ENCODE measurements at regions not wholly inside any gene's neighbourhood (a gene's known extent, or its start where the extent isn't known, plus 50 kb on each side); places are given as distances from the start of the nearest gene placed in this dataset.

DNA sequence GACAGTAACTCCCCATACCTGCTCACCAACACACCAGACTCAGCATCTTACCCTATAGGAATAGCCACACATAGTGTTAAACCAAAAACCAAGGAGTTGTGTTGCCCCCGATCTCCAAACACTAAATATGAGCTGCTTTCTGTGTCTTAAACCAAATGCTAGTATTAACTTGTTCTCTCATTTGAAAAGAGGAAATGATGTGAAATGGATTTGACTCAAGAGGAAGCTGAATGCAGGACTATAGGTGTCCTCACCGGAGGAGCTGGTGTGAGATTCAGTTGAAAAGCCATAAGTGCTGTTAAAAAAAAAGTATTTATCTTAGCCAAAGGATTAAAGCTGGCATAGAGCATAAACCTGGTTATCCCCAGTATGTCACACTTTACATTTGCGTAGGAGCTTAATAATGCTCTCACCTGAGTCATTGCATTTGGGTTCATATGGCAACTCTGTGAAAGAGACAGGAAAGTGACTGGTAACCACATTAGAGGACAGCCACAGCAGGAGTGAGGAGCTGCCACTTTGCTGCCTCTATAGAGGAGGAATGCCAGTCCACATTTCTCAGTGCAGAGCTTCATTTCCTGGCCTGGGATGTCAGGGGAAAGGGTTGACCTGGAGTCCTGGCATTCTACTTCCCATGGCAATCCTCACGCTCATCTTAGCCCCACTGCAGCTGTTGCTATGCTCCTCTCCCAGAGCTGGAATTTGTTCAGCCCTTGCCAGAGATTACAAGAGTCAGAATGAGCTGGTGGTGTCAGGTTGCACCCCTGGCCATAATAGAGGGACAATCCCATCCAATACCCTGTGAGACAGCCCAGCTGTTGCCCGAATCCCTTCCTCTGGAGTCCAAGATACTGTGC, 143.3 kb upstream of the ANKFN1 start:
- peak; percentile 72 for DNase-seq (ENCODE audit: low spot score)

DNA sequence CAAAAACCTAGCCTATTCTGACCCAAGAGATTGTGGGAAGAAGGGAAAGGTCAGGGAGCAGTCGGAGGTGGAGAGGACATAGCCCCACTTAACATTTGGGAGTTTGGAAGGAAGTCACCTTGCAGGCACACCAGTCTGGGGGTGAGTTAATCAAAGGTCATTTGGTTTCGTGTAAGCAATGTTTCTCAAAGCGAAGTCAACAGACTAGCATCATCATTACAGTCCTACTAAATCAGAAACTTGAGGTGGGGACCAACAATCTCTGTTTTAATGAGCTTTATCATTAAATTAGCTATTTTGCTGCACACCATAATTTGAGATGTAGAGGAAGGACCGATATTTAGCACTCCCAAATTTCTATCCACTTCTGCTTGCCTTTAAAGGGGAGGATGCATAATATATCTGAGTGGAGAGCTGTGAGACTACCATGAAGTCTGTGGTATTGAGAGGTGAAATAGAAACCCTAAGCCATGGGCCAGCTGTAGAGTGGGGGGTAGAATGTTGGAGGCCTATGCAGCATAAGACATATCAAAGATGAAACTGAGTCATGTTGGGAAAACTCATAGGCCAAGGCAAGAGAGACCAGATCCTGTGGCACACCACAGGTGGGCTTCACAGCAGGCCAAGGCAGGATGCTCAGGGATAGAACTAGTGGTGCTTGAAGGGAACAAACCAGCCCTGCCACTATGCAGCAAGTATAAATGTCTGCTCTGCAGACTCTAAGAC, 141.7 kb upstream of the ANKFN1 start:
- no peak for DNase-seq (ENCODE audit: low spot score)

DNA sequence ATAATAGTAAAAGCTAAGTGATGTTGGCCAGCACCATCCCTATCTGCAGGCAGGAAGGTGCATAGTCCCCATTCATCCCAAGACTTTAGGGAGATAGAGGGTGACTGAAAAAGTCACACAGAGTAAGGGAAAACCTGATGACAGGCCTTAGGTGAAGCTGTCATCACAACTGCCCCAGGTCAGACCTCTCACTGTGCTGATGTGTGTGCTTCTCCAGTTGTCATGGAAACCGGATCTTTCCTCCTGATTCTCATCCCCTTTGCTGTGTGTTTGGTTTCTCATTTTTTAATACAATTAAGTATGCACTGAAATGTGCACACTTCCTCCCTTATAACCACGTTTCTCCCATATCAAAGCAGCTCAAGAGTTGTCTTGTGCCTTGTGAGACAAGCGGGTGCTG, 135.1 kb upstream of the ANKFN1 start:
- DNase-seq (ENCODE audit: low spot score) = no peak

DNA sequence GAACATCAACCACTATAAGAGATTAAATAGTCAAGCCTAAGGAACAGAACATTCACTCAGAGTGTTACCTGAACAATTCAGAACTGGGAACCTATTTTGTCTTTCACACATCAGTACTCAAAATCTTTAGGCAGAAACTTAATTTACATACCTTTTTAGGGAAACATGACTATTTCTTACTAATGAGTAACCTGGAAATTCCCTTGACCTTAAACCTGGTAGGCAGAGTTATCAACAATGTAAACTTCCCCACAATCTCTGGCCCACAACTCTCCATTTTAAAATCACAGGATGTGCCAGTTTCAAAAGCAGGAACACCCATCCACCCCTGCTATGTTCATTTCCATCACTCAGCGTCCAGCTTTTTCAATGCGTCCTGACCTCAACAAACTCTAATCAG, 132.9 kb upstream of the ANKFN1 start:
- DNase-seq (ENCODE audit: low spot score) = no peak

DNA sequence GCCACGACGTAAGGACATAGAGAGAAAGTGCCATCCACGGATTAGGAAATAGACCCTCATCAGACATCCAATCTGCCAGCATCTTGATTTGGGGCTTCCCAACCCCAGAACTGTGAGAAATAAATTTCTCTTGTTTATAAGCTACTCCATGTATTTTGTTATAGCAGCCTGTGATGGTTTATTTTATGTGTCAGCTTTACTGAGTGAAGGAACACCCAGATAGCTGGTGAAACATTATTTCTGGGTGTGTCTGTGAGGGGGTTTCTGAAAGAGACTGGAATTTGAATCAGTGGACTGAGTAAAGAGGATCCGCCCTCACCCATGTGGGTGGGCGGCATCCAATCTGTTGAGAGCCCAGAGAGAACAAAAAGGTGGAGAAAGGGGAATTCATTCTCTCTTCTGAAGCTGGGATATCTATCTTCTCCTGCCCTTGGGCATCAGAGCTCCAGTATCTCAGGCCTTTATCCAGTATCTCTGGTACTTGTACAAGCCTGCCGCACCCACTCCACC, 131.5 kb upstream of the ANKFN1 start:
- DNase-seq (ENCODE audit: low spot score) = no peak

DNA sequence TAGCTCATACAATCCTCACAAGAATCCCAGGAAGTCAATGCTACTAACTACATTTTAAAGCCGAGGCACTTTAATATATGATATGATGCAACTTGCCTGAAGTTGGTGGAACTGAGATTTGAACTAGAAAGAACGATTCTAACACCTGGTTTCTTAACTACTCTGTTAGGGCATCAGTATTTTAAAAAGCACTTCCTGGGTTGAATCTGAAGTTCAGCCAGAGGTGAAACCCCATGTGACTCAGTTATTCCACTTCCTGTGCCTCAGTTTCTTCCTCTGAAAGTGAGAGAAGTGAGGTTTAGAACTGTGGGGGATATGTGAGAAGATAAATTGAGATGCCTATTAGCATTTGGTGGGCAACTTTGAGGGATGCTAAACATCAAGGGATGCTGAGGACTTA, 129.4 kb upstream of the ANKFN1 start:
- no peak for DNase-seq (ENCODE audit: low spot score)

DNA sequence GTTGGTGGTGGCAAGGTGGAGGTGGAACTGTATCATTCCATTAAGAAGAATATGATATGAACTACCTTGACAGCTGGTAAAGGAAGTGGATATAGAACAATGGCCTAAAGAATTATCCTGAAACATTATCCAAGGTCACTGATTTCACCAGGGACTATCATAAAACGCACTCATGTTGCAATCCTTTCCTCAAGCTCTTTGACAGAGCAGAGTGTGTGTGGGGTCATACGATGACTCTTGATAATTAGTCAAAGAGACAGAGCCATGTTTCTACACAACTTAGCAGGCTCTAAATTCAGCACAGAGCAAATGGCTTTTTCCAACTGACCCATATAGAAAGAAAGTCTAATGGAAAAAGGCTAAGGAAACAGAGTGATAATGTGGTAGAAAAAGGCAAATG, 126.4 kb upstream of the ANKFN1 start:
- no peak for DNase-seq (ENCODE audit: low spot score)

DNA sequence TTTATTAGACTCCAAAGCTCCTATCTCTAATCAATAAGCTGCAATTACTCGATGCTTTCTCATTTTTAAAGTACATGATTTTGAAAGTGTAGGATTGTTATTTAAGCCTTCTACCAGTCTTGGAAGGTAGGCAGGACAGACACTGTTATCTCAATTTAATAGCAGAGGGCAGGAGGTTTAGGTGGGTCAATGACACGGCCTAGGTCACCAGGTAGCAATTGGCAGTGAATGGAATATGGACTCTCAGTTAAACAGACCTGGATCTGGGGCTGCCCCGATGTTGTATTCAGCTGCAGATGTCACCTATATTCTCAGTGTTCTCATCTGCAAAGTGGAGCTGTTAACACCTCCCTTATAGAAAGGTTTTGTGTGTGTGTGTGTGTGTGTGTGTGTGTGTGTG, 124.4 kb upstream of the ANKFN1 start:
- DNase-seq (ENCODE audit: low spot score) = no peak

DNA sequence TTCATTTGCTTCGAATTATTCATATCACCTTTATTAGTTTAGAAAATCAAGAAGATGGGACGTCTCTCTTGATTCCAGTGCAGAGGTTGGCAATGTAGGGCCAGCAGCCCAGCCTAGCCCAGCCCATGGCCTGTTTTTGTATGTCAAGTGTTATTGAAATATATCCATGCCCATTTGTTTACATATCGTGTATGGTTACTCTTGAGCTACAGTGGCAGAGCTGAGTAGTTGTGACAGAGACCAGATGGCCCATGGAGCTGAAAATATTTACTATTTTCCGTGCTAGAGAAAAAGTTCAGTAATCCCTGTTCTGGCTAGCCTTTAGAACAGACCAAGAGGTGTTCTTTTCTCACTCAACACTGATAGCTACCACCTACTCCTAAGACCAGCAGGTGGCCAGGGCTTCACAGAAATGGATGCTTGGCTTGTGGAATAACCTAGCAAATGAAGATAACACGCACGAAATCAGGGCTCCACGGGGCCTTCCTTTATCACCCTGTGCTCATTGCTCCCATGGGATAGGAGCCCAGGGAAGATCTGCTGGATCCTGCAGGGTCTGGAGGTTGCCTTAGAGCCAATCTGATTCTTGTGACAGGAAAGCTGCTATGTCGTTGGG, 123.2 kb upstream of the ANKFN1 start:
- no peak for DNase-seq (ENCODE audit: low spot score)

DNA sequence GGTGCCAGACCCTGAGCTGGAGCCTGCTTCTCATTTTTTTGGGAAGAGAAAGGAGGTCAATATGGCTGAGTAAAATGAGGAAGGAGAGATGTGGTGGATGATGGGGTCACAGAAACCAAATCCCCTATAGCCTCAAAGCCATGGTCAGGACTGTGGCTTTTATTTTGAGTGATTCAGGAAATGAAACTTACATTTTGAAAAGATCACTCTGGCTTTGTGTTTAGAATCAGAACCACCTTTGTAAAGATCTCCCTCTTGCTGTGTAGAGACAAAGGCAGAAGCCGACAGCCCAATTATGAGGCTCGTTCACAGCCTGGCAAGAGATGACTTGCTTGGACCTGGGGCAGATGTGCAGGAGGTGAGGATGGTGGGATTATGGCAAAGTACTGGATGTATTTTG, 121.6 kb upstream of the ANKFN1 start:
- DNase-seq (ENCODE audit: low spot score) = no peak

DNA sequence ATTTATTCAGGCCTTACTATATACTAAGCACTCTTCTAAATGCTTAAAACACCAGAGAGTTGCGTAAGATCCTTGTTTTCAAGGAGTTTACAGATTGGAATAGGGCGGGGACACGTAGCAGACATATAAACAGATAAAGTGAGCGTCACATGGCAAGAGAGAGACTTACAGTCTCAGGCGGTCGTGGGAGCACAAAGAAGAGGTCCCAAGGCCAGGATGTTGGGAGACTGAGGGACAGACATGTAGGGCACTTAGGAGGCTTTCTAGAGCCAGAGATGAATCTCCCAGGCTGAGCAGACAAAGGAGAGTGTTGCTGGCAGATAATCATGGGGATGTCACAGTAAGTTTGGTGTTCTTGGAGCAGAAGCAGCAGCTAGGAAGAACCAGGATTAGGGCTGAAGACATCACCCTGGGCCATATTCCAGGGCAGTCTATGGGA, 119.1 kb upstream of the ANKFN1 start:
- no peak for DNase-seq (ENCODE audit: low spot score)

DNA sequence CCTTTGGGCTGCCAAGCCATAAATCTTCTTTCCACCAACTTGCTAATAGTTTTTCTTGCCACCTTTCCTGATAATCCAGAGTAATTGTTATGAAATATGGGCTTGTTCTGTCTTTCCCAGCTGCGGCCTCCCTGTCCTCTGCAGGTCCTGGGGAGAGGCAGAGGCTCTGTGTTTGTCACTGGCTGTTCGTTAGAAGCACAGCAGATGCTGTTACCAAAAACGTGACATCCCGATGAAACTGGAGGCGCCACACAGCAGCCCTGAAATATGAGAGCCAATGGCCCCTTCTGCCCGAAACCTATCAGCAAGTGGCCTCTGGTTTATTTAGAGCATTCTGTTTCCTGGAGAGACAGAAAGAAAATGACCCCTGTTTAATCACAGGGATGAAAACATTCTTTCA, 115.1 kb upstream of the ANKFN1 start:
- DNase-seq (ENCODE audit: low spot score) = no peak

DNA sequence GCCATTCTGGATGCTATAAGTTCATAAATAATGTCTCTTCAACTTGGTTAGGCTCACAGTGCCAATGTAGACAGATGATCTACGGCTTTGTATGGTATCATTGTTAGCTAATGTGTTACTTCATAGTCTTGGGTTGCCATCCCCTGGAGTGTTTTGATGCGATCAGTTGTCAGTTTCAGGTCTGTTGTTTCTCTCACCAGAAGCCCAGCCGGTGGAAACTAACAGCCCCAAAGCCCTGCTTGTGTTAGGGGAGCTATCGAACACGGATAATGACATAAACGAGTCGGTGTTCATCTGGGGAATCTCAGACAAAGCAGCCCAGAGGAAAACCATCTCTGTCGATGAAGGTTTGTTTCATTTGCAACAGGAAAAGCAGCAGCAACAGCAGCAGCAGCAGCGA, 107.4 kb upstream of the ANKFN1 start:
- DNase-seq (ENCODE audit: low spot score) = no peak

DNA sequence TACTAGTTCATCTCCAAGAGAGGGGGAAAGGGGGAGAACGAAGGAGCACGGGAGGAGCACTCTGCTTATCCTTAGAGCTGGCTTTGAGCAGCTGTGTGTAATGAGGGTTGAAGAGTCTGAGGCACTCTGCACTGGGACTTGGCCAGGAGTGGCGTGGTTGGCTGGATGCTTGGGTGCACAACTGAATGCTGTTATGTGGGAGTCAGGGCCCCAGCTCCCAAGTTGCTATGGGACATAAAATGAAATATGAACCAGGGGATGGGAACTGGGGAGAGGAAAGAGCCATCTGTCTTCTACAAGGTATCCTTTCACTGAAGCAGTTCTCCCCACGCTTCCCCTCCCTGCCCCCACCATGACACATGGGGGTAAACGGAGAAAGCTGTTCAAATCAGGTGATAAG, 105.9 kb upstream of the ANKFN1 start:
- no peak for DNase-seq (ENCODE audit: low spot score)

DNA sequence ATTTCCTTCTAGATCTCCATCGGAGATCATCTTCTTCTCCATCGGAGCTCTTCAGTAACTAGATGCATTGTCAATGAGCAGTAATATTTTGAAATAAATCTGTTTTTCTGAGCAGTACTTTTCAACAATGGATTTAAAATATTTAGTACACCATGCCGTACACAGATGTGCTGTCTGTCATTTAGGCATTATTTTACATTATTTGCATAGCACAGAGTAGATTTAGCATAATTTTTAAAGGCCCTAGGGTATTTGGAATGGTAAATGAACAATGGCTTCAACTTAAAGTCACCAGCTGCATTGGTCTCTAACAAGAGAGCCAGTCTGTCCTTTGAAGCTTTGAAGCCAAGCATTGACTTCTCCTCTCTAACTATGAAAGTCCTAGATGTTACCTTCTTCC, 95.4 kb upstream of the ANKFN1 start:
- DNase-seq (ENCODE audit: low spot score) = no peak

DNA sequence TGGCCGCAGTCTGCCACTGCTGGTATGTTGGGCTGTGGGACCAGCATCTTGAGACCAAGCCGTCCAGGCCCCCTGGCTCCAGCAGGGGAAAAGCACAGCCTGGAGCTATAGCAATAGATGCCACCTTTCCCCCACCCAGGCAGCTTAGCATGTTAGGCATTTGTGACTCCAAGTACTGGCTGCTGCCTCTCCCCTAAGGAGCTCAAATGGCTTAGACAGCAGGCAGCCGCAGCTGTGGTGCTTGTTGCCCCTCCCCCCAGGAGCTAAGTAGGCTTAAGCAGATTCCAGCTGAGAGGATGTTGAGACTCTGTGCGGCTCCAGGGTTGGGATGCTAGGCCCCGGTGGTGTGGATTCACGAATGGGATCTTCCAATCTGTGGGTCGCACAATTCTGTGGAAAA, 88.8 kb upstream of the ANKFN1 start:
- DNase-seq (ENCODE audit: low spot score) = no peak

DNA sequence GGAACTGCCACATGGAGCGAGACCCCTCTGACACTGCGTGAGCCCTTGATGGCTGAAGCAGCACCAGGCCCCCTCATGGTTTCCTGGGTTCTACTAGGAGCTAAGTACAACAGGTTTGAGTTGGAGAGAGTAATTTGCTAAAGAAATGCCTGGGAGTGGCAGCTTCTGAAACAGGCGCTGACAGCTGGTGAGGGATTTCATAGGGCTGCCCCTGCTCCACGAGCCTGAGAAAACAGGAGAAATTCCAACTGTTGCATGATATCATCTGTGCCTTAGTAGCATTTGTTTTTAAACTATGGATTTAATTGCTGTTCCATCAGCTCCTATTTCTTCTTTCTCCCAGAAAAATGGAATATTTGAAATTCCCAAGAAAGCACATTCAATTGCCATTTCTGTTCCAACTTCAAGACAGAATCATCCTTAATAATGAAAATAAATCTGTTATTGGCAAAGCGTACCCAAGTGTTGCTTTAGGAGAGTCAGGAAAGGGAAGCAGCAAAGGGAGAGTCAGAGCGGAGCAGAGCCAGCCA, 78.8 kb upstream of the ANKFN1 start:
- no peak for DNase-seq (ENCODE audit: low spot score)

DNA sequence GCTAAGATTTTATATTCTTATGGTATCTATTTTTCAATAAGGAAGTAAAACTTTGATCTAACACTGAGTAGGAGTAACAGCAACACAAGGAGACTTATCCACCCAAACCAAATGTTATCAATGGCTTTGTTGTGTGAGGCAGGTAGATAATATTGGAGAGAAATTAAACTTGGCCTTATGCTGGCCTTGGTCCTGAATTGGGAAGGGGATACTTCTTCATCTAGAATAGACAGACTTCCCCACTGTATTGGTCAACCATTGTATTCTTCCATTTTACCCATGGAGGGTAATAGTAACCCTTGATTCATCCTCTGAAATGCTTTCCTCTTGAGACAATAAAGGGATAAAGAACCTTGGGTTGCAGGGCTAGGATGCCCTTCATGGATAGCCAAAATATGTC, 76.3 kb upstream of the ANKFN1 start:
- DNase-seq (ENCODE audit: low spot score) = no peak

DNA sequence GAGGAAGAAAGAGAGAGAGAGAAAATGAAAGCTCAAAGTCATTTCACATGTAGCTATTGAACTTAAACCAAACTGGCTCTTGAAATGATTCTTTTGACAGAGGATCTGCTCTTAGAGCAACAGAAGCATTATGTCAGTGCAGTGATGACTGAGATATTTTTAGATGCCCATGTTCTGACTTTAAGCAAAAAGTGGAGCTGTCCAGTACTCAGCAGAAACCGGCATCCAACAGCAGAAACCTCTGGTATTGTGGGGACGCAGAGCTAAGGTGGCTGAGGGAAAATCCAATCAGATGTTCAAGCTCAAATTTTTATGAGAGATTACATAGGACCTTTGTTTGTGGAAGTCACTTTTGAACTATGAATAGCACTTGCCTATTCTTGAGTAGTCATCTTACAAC, 69.8 kb upstream of the ANKFN1 start:
- DNase-seq (ENCODE audit: low spot score) = no peak

DNA sequence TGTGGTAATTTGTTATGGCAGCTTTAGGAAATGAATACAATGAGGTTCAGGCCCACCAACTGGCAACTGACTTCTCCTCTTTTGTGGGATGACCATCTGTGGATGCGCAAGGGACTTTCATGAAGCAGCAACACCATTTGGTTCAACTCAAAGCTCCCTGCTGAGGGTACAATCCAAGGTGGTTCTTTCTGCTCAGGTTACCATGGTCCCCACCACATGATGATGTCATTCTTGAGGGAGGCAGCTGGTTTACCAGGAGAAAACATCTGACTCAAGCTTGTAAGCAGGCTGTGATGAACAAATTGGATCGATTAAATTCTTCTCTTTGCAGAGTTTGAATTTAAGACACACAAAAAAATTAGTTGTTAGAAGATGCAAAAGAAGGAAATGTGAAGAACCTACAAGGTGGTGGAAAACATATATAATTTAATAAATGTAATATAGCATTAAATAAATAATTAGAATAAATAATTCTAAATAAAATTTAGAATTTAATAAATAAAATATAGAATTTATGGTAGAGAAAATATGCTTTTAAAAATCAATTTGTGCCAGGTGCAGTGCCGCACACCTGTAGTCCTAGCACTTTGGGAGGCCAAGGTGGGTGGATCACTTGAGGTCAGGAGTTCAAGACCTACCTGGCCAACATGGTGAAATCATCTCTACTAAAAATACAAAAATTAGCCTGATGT, 67.6 kb upstream of the ANKFN1 start:
- DNase-seq (ENCODE audit: low spot score) = no peak

DNA sequence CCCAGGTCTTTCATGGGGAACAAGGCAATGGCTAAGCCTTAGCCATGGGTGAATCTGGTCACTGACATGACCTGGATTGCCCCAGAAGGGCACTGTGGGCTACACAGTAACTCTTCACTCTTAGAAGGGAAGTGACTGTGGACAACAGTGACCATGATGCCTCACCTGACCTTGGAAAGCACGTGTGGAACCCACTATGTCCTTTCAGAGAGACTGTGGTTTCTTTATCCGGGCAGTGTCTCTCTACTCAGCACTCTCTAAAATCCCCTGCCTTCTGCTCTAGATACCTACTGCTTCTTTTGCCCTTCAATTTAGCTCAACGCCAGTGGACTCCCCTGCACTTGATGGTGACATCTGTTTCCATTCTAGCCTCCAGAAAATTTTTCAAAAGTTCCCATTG, 66.1 kb upstream of the ANKFN1 start:
- DNase-seq (ENCODE audit: low spot score) = no peak
